Activated naive CD8-positive, alpha-beta T cell treated with anti-CD3 and anti-CD28 coated beads, Interleukin-2, amount 50 U/mL, for 16 hours (primary cell): ENCODE measurements at regions not wholly inside any gene's neighbourhood (a gene's known extent, or its start where the extent isn't known, plus 50 kb on each side); places are given as distances from the start of the nearest gene placed in this dataset.

Experiments used
- DNase-seq: peaks from one replicate; pipeline ENCODE4 v3.0.0-alpha.2; 2020; ENCODE audit warnings: low read depth, low spot score

DNA sequence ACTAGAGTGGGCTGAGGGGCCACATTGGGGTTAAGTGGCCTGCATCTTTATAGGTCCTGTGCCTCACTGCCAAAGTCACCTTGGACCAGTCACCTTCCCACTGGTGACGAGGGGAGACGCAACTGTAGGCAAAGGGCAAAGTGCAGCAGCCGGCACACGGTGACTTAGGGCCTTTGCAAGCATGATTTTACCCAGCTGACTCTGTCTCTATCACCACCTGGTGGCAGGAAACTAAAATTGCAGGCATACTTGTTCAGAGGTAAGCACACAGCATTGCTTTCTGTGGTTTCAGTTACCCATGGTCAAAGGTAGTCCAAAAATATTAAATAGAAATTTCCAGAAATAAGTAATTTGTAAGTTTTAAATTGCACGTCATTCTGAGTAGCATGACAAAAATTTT is 1164.4 kb downstream of the BRD1 start:
- DNase-seq, result no peak

DNA sequence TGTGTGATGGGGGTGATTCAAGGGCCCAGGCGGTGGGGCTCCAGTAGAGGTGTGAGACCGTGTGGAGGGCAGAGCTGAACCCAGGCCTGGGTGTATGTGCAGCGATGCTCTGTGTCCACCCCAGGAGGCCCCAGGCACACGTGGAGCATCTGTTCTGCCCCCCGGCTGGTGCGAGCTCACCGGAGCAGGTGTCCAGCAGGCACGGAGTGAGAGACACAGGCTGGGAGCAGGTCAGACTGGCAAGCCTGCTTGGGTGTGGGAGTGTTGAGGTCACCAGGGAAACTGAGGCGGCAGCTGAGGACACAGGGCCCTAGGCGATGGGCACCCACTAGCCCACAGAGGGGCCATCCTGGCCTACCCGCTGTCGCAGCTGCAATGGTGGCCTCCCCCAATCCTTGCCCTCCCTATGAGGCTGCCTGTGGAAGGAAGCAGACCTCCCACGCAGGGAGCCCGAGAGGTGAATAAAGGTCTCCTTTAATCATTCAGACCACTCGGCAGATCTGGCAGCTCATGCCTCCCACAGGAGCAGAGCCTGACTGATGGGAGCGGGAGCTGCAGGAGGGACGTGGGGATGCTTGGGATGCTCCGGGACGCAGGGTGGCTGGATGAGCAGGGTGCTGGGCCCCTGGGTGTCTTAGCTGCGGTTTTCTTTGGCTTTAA is 1165.1 kb downstream of the BRD1 start:
- no peak for DNase-seq

DNA sequence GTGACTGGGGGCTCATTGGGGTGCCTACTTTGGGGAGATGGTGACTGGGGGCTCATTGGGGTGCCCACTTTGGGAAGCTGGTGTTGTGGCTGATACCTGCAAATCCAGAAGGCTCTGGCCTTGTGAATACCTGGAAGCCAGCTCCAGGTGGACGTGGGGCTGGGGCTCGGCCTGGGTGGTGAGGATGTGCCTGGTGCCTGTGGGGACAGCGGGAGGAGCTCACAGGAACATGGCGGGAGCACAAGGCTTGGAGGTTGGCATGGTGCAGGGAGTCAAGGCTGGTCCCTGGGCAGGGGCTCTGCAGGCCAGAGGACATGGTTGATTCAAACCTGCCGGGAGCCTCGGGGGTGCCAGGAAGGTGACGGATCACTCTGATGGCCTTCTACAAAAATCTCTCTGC is 1165.7 kb downstream of the BRD1 start:
- no peak for DNase-seq

DNA sequence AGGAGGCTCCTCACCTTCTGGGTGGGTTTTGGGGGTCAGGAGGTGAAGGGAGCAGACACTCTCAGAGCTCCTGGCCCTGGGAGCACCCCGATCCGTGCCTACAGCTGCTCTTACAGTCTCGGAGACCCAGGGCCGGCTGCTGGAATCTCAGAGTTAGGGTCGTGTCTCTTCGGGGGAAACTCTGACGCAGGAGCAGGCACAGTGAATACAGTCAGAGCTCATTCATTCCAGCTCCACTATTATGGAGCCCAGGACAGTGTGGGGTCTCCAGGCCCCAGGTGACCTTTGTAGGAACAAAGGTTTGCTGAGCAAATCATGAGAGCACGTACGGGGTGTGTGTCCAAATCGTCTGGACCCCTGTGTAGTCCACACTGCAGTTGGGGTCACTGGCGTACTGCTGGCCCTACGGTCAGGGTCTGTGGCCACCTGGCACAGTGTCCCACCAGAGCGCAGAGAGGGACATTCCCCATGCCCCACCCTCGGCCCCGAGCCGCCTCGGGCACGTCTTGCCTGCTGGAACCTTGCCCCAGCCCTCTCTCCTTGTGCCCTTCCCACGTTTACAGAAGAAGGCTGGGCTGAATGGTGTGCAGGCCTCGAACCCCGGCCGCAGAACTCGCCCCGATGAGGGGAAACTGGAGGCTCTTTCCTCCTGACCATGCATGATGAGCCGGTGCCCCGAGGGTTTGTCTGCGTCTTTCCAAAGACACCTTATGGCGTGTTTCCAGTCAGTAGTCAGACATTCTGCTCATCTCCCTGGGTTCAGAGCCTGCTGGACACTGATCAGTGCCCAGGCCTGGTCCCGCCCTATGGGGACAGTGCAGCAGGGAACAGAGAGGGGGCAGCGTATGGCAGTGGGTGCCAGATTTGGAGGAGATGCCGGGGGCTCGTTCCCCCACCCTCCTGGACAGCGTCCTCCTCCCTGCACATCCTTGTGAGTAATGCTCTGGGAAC is 1166.6 kb downstream of the BRD1 start:
- no peak for DNase-seq

DNA sequence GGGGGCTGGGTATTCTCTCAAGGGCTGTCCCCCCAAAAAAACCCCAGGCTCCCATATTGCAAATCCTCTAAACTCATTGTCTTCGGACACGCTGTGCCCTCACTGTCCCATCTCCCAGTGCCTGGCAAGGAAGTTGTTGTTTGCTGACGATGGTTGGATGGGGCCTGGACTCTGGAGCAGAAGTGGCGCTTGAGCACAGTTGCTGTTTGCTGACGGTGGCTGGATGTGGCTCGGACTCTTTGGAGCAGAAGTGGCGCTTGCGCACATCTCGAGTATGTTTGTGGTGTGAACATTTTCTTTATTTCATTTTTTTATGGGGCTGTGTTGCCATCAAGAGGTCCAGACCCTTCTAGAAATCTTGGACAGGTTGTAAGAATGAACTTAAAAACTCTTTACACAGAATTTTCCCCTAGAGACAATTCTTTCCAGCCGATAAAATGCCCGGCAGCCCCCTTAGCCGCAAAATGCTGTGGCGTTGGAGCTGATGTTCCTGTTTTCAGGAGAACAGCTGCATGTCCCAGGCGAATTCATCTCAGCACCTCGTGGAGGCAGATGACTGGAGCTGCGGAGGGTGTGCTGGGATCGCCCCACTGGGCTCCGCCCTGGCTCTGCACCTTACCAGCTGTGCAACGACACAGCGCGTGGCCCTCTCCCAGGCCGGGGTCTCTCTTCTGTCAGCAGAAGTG is 1167.4 kb downstream of the BRD1 start:
- no peak for DNase-seq

- DNase-seq, result no peak
Measured at GRCh38 chr22:48659404-48659996, 1168.2 kb downstream of the BRD1 start.

DNA sequence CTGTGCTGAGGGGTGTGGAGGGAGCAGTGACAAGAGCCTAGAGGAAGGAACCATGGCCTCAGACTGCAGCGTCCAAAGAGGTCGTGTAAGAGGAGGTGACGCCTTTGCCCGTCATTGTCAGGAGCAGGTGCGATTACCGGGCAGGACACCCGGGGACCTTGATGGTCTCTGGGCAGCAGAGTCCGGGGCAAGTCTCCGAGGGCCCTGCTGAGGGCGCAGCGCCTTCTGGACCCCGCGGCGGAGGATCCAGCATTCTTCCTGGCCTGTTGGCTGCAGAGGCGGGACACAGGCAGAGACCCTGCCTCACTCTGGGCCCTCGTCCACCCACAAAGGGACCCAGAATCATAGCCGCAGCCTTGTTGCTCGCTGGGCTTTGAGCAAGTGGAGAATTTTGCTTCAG is 1168.8 kb downstream of the BRD1 start:
- no peak for DNase-seq

GRCh38 chr22:48658246-48658645 is 1169.4 kb downstream of the BRD1 start:
- no peak for DNase-seq

- no peak for DNase-seq
Measured at GRCh38 chr22:48654492-48654891, 1173.2 kb downstream of the BRD1 start.

DNA sequence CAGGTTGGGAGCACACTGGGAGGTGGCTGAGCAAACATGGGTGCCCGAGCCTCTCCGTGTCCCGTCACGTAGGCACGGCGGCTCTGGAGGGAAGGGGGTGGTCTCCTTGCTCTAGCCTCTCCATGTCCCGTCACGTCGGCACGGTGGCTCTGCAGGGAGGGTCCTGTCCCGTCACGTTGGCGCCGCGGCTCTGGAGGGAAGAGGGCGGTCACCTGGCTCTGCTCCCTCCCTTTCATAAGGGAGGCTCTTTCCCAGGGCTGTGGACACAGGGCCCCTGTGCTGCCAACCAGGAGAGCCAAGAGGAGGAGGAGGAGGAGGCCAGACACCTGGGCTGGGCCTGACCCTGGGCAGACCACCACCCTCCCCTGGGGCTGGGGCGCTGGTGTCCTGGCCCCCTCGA is 1173.7 kb downstream of the BRD1 start:
- DNase-seq, result no peak

- DNase-seq, result no peak
Measured at GRCh38 chr22:48653306-48653705, 1174.4 kb downstream of the BRD1 start.

DNA sequence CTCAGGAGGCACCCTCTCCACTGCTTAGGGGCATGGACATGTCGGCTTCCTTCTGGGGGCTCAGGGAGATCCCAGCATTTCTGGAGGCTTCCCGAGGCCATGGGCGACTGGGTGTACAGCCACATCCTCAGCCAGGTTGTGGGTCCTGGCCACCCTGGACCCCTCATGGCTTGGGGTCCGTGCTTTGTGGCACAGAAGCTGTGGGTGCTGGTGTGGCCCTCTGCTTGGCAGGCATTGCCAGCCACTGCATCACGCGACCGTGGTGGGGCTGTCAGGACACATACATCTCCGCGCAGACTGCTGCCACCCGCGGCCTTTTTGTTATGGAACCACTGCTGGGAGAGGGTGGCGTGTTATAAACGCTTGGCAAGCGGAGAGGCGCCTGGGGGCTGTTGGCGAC is 1174.9 kb downstream of the BRD1 start:
- DNase-seq, result no peak

- DNase-seq, result no peak
Measured at GRCh38 chr22:48651981-48652538, 1175.6 kb downstream of the BRD1 start.

GRCh38 chr22:48651036-48651890 is 1176.4 kb downstream of the BRD1 start:
- no peak for DNase-seq

DNA sequence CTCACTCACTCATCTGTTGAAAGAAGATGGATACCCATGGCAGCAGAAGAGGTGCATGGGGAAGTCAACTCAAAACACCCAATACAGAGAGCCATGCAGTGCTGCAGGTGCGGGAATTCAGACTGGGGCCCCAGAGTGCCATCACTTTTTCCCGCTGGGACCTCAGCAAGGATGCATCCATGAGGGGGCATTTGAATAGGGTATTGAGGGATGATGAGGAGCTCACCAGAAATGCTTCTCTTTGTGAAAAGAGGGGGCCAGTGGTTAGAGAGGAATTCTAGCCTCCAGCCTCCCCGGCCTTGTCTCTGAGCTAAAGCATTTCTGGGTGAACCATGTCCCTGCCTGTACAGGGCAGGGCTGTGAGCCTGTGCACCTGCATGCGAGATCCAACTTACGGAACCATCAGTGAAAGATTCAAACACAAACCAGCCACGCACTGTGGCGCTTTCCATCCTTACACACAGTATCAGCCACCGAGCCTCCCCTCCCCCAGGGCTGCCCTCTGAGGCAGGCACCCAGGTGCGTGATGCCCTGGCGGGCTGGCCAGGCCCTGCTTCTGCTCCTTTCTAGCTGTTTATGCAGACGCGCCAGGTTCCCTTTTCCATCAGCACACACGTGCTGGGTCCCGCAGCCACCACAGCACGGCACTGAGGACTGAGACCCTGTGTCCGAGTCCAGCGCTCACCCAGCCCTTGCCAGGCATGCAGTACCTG is 1177.2 kb downstream of the BRD1 start:
- no peak for DNase-seq

- DNase-seq, result no peak
Measured at GRCh38 chr22:48649466-48649865, 1178.2 kb downstream of the BRD1 start.

GRCh38 chr22:48649031-48649430 is 1178.6 kb downstream of the BRD1 start:
- no peak for DNase-seq

GRCh38 chr22:48647606-48648515 is 1179.8 kb downstream of the BRD1 start:
- DNase-seq, result no peak

GRCh38 chr22:48647051-48647450 is 1180.6 kb downstream of the BRD1 start:
- no peak for DNase-seq
